ENCODE measurements at regions not wholly inside any gene's neighbourhood (a gene's known extent, or its start where the extent isn't known, plus 50 kb on each side); places are given as distances from the start of the nearest gene placed in this dataset.
A peak's percentile ranks its signal among the peaks of the same experiment; 100 is the strongest.

- 23 to 30% methylated on average over 4 of the region's 4 CpGs for WGBS, 2 donors
- peak; percentile 91 to 97 for ATAC-seq (ENCODE audit: low FRiP score in 2 of 2)
Observed at GRCh38 chr3:71875461-71875947, 90.6 kb upstream of the PROK2 start.

GRCh38 chr3:71874618-71875017, 89.7 kb upstream of the PROK2 start:
- Histone ChIP-seq H3K36me3 (no peaks in the 10 kb centered on the region), H3K4me1 (peaks cover 0 to 12% (median 2%) of the 10 kb centered on the region in 4 donors), H3K27me3 (no peaks in the 10 kb centered on the region), H3K4me3 (no peak overlapping the region), H3K27ac (no peak overlapping the region), H3K9me3 (no peaks in the 10 kb centered on the region)
- DNase-seq (no peak), ATAC-seq (ENCODE audit: low FRiP score in 2 of 2) (peak in 1 of 2 donors; percentile 24)
- TF ChIP-seq EP300 (IDR thresholded peaks at IDR 0.05) (no peak), POLR2AphosphoS5 (IDR thresholded peaks at IDR 0.05) (no peak), POLR2A (IDR thresholded peaks at IDR 0.05) (no peak)
- 62 to 76% methylated on average over 4 of the region's 4 CpGs for WGBS, 2 donors

More at GRCh38 chr3:71875461-71875947, 90.6 kb upstream of the PROK2 start:
- no peak overlapping the region for H3K27ac ChIP-seq
- H3K4me3 ChIP-seq: no peak overlapping the region
- no peak for TF ChIP-seq POLR2AphosphoS5 (IDR thresholded peaks at IDR 0.05)
- no peak for TF ChIP-seq POLR2A (IDR thresholded peaks at IDR 0.05)
- no peak for TF ChIP-seq EP300 (IDR thresholded peaks at IDR 0.05)
- peak; percentile 74 to 88 (median 82) for TF ChIP-seq CTCF (IDR thresholded peaks at IDR 0.05)
- no peaks in the 10 kb centered on the region for H3K36me3 ChIP-seq
- DNase-seq: peak; percentile 14 to 79
- H3K27me3 ChIP-seq: no peaks in the 10 kb centered on the region
- peaks cover 0 to 12% (median 2%) of the 10 kb centered on the region in 4 donors for H3K4me1 ChIP-seq
- no peaks in the 10 kb centered on the region for H3K9me3 ChIP-seq

- Histone ChIP-seq H3K4me3 (no peak overlapping the region), H3K9me3 (no peaks in the 10 kb centered on the region), H3K27ac (peak overlapping the region in 1 of 4 donors; percentile 13), H3K36me3 (no peaks in the 10 kb centered on the region), H3K27me3 (no peaks in the 10 kb centered on the region), H3K4me1 (peaks cover 0 to 12% (median 2%) of the 10 kb centered on the region in 4 donors)
- 58 to 61% methylated on average over 10 of the region's 10 CpGs for WGBS, 2 donors
- TF ChIP-seq CTCF (IDR thresholded peaks at IDR 0.05): no peak
- TF ChIP-seq POLR2AphosphoS5 (IDR thresholded peaks at IDR 0.05): no peak
- TF ChIP-seq POLR2A (IDR thresholded peaks at IDR 0.05): no peak
- TF ChIP-seq EP300 (IDR thresholded peaks at IDR 0.05): no peak
- DNase-seq (no peak), ATAC-seq (ENCODE audit: low FRiP score in 2 of 2) (no peak)
Observed at GRCh38 chr3:71873093-71873611, 88.2 kb upstream of the PROK2 start.

GRCh38 chr3:71872256-71872655, 87.3 kb upstream of the PROK2 start:
- ATAC-seq (ENCODE audit: low FRiP score in 2 of 2) (no peak), DNase-seq (no peak)
- peaks cover 0 to 12% (median 2%) of the 10 kb centered on the region in 4 donors for H3K4me1 ChIP-seq
- no peaks in the 10 kb centered on the region for H3K36me3 ChIP-seq
- H3K4me3 ChIP-seq: no peak overlapping the region
- no peak overlapping the region for H3K27ac ChIP-seq
- H3K9me3 ChIP-seq: no peaks in the 10 kb centered on the region
- whole genome bisulfite sequencing, 2 donors: 14 to 41% methylated on average over 2 of the region's 2 CpGs
- TF ChIP-seq POLR2A (IDR thresholded peaks at IDR 0.05): no peak
- TF ChIP-seq EP300 (IDR thresholded peaks at IDR 0.05): no peak
- no peak for TF ChIP-seq POLR2AphosphoS5 (IDR thresholded peaks at IDR 0.05)
- TF ChIP-seq CTCF (IDR thresholded peaks at IDR 0.05): no peak
- no peaks in the 10 kb centered on the region for H3K27me3 ChIP-seq

GRCh38 chr3:71870966-71871512, 86.1 kb upstream of the PROK2 start:
- H3K27ac ChIP-seq: no peak overlapping the region
- no peaks in the 10 kb centered on the region for H3K36me3 ChIP-seq
- H3K9me3 ChIP-seq: no peaks in the 10 kb centered on the region
- H3K4me3 ChIP-seq: no peak overlapping the region
- TF ChIP-seq CTCF (IDR thresholded peaks at IDR 0.05): no peak
- TF ChIP-seq POLR2AphosphoS5 (IDR thresholded peaks at IDR 0.05): no peak
- no peak for TF ChIP-seq POLR2A (IDR thresholded peaks at IDR 0.05)
- TF ChIP-seq EP300 (IDR thresholded peaks at IDR 0.05): no peak
- H3K27me3 ChIP-seq: no peaks in the 10 kb centered on the region
- peaks cover 0 to 12% (median 2%) of the 10 kb centered on the region in 4 donors for H3K4me1 ChIP-seq
- DNase-seq (no peak), ATAC-seq (ENCODE audit: low FRiP score in 2 of 2) (no peak)
- WGBS, 2 donors: 89 to 92% methylated on average over 7 of the region's 7 CpGs
